Endothelial cell of umbilical vein (primary cell): ENCODE measurements at regions not wholly inside any gene's neighbourhood (a gene's known extent, or its start where the extent isn't known, plus 50 kb on each side); places are given as distances from the start of the nearest gene placed in this dataset.

ENCODE experiments used
- BruUV-seq: library from RNA; stranded (reverse); fragments of 400-500 nt; replicated peaks from 2 replicates; lab custom pipeline; 2021; lab: Mats Ljungman, UMichigan
- CTCF ChIA-PET: fragments of 300-600, 350-600 bp; sonication (Branson Sonifier 250); formaldehyde crosslinking; loops from one replicate; lab custom pipeline; 2021; ENCODE audit warnings: antibody characterized with exemption, inconsistent platforms; lab: Charles Lee
- POLR2A ChIA-PET: fragments of 300-600, 350-600 bp; sonication (Branson Sonifier 250); formaldehyde crosslinking; loops from one replicate; lab custom pipeline; 2021; ENCODE audit warnings: antibody characterized with exemption, inconsistent platforms; lab: Charles Lee
- DNase-seq: peaks from one replicate; pipeline ENCODE4 v3.0.0-alpha.2; 2011; ENCODE audit warnings: low read depth, low spot score
- FAIRE-seq: peaks from 2 replicates; lab custom pipeline; 2011; peaks lifted over from hg19 to GRCh38; lab: Jason Lieb, UNC
- H2AFZ ChIP-seq: 2 replicates; pipeline ENCODE4 v1.6.0; 2012; ENCODE audit warnings: low read depth, low read length, control low read depth, inconsistent platforms
- H3K27ac ChIP-seq: 2 replicates; pipeline ENCODE4 v1.5.1; 2011; ENCODE audit warnings: low read depth, mild to moderate bottlenecking, control low read depth, low read length, moderate library complexity; ENCODE audit not compliant: insufficient read depth
- H3K27me3 ChIP-seq, 2 experiments: 2 replicates each; pipeline versions ENCODE4 v1.6.0 to v1.6.1; 2011; ENCODE audit warnings: low read length in 2 of 2, mixed read lengths in 1 of 2; ENCODE audit not compliant: control insufficient read depth in 2 of 2, insufficient read depth in 2 of 2
- H3K36me3 ChIP-seq, 2 experiments: 2 replicates in 1 of 2; 3 replicates in 1 of 2; pipeline ENCODE4 v1.5.1; 2011; ENCODE audit warnings: low read length in 2 of 2, mild to moderate bottlenecking in 1 of 2, moderate library complexity in 1 of 2; ENCODE audit not compliant: control insufficient read depth in 2 of 2, insufficient read depth in 2 of 2; ENCODE audit errors: extremely low read depth in 1 of 2
- H3K4me1 ChIP-seq: 3 replicates; pipeline ENCODE4 v1.5.1; 2011; ENCODE audit warnings: mild to moderate bottlenecking, low read length; ENCODE audit not compliant: control insufficient read depth, insufficient read depth; ENCODE audit errors: extremely low read depth
- H3K4me2 ChIP-seq: 2 replicates; pipeline ENCODE4 v1.6.1; 2011; ENCODE audit warnings: low read length, control low read depth, mixed read lengths; ENCODE audit not compliant: insufficient read depth
- H3K4me3 ChIP-seq, 3 experiments: fragments of 200-600 bp in 1 of 3; sonication (generic), shearing (Covaris generic) in 1 of 3; replicated peaks in 1 of 3; 2 replicates each; pipeline ENCODE4 v1.5.1; 2011 to 2016; ENCODE audit warnings: control low read depth in 3 of 3, low read length in 3 of 3, mild to moderate bottlenecking in 2 of 3, inconsistent platforms in 1 of 3, low read depth in 1 of 3, moderate library complexity in 1 of 3; ENCODE audit not compliant: insufficient read depth in 1 of 3
- H3K79me2 ChIP-seq: 2 replicates; pipeline ENCODE4 v1.6.0; 2012; ENCODE audit warnings: low read length, inconsistent platforms; ENCODE audit not compliant: control insufficient read depth, insufficient read depth
- H3K9ac ChIP-seq: replicated peaks from 2 replicates; pipeline ENCODE3; 2011; ENCODE audit warnings: low read length, control low read depth; ENCODE audit not compliant: insufficient read depth; ENCODE audit errors: extremely low read depth
- H3K9me1 ChIP-seq: replicated peaks from 3 replicates; pipeline ENCODE4 v1.6.0; 2011; ENCODE audit warnings: mild to moderate bottlenecking, low read length; ENCODE audit not compliant: control insufficient read depth, insufficient read depth; ENCODE audit errors: extremely low read depth
- H3K9me3 ChIP-seq: replicated peaks from 2 replicates; pipeline ENCODE4 v1.5.1; 2012; ENCODE audit warnings: low read length, inconsistent platforms; ENCODE audit not compliant: control insufficient read depth, insufficient read depth
- H4K20me1 ChIP-seq: replicated peaks from 2 replicates; pipeline ENCODE3; 2011; ENCODE audit warnings: mild to moderate bottlenecking, low read length; ENCODE audit not compliant: control insufficient read depth, insufficient read depth; ENCODE audit errors: extremely low read depth
- CTCF ChIP-seq, 2 donors: IDR thresholded peaks; 1 replicate in 1 of 2; 2 replicates in 1 of 2; pipeline ENCODE4 v1.5.1; 2011; ENCODE audit warnings: low read length in 2 of 2, mild to moderate bottlenecking in 2 of 2, moderate library complexity in 2 of 2, control low read depth in 1 of 2, inconsistent platforms in 1 of 2, low read depth in 1 of 2; ENCODE audit not compliant: insufficient read depth in 1 of 2; ENCODE audit errors: extremely low read depth in 1 of 2
- EZH2 ChIP-seq: IDR thresholded peaks from 2 replicates; pipeline ENCODE4 v1.6.1; 2012; ENCODE audit warnings: borderline replicate concordance, low read depth, mild to moderate bottlenecking, moderate library complexity, low read length, inconsistent platforms; ENCODE audit not compliant: severe bottlenecking
- FOS ChIP-seq: IDR thresholded peaks from 2 replicates; pipeline ENCODE4 v1.6.1; 2011; ENCODE audit warnings: mild to moderate bottlenecking, low read length, moderate library complexity, borderline replicate concordance; ENCODE audit not compliant: insufficient read depth
- GATA2 ChIP-seq: IDR thresholded peaks from 2 replicates; pipeline ENCODE4 v1.7.0; 2011; ENCODE audit warnings: low read depth, mild to moderate bottlenecking, moderate library complexity, mixed read lengths, low read length; ENCODE audit not compliant: insufficient read length, insufficient read depth
- JUN ChIP-seq: IDR thresholded peaks from 2 replicates; pipeline ENCODE4 v1.6.1; 2011; ENCODE audit warnings: borderline replicate concordance, low read depth; ENCODE audit not compliant: insufficient read length, insufficient read depth
- MYC ChIP-seq: IDR thresholded peaks from one replicate; pipeline ENCODE4 v1.6.1; 2011; ENCODE audit warnings: mild to moderate bottlenecking, low read depth, low read length
- POLR2A ChIP-seq: IDR thresholded peaks from 2 replicates; pipeline ENCODE4 v1.6.1; 2012; ENCODE audit warnings: low read depth, mild to moderate bottlenecking, control low read depth, low read length
- POLR2AphosphoS5 ChIP-seq: IDR thresholded peaks from 2 replicates; pipeline ENCODE4 v1.6.1; 2012; ENCODE audit warnings: low read depth, mild to moderate bottlenecking, control low read depth, low read length, moderate library complexity; ENCODE audit not compliant: insufficient read depth
- dilution Hi-C: fragments of 300-500 bp; cut with MboI; formaldehyde crosslinking; loops from one replicate; pipeline ENCODE4 v1.15.0; 2019; ENCODE audit warnings: low sequenced_read_pairs; ENCODE audit not compliant: extremely low pct_ligation_motif_present
- intact Hi-C: fragments of 100-400 bp; cut with micrococcal nuclease; formaldehyde crosslinking; loops from one replicate; pipeline ENCODE4 v1.10.0; 2022
- TF ChIP-seq, protein P1 (sequence below): IDR thresholded peaks from 2 replicates; pipeline ENCODE4 v1.6.1; 2011; ENCODE audit not compliant: insufficient read depth, insufficient read length

- FAIRE-seq = no peak
- dilution Hi-C loops = no loop called here
- no peak for DNase-seq
- Histone ChIP-seq H3K4me2 (no peak overlapping the region), H3K36me3 (no peaks in the 10 kb centered on the region), H3K9me3 (no peaks in the 10 kb centered on the region), H3K27ac (no peak overlapping the region), H3K27me3 (no peaks in the 10 kb centered on the region), H2AFZ (no peak overlapping the region), H3K9me1 (no peaks in the 10 kb centered on the region), H3K79me2 (no peaks in the 10 kb centered on the region), H3K4me1 (no peaks in the 10 kb centered on the region), H3K4me3 (no peak overlapping the region), H3K9ac (no peak overlapping the region), H4K20me1 (no peaks in the 10 kb centered on the region)
- ChIA-PET CTCF (no interaction called here), POLR2A (no interaction called here)
- BruUV-seq = no TSS peak
- TF ChIP-seq GATA2 = no peak
- TF ChIP-seq FOS = no peak
- TF ChIP-seq EZH2 = no peak
- no peak for TF ChIP-seq CTCF (IDR thresholded peaks at IDR 0.05; ENCODE audit: extremely low read depth in 1 of 2, insufficient read depth in 1 of 2, low read depth in 1 of 2, low read length in 2 of 2)
- TF ChIP-seq, protein P1, sequence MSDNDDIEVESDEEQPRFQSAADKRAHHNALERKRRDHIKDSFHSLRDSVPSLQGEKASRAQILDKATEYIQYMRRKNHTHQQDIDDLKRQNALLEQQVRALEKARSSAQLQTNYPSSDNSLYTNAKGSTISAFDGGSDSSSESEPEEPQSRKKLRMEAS = no peak
- TF ChIP-seq JUN = no peak
- TF ChIP-seq POLR2A = no peak
- no peak for TF ChIP-seq MYC
- TF ChIP-seq POLR2AphosphoS5 = no peak
- intact Hi-C loops = no loop called here
Observed at GRCh38 chr3:13152826-13153710, 79.8 kb upstream of the IQSEC1 start.
